T47D (cell line): ENCODE measurements at regions not wholly inside any gene's neighbourhood (a gene's known extent, or its start where the extent isn't known, plus 50 kb on each side); places are given as distances from the start of the nearest gene placed in this dataset.
"Not testable (repeated sequence)": the region's sequence is repeated elsewhere in the genome, so short reads cannot be mapped to it uniquely, and the experiment has no call there.

Source experiments
- DNase-seq, 2 experiments: peaks; one replicate each; pipeline versions ENCODE4 v3.0.0 to v3.0.0-alpha.2; 2011 to 2012; ENCODE audit warnings: low read depth in 1 of 2, low spot score in 1 of 2
- JUND ChIP-seq: IDR thresholded peaks from 2 replicates; pipeline ENCODE4 v1.6.1; 2012; ENCODE audit warnings: low read depth
- in situ Hi-C: cut with HindIII; loops from 2 replicates; pipeline ENCODE4 v1.10.0; 2016; ENCODE audit warnings: low sequenced_read_pairs, low pct_unique_long_range_greater_than_20kb

DNA sequence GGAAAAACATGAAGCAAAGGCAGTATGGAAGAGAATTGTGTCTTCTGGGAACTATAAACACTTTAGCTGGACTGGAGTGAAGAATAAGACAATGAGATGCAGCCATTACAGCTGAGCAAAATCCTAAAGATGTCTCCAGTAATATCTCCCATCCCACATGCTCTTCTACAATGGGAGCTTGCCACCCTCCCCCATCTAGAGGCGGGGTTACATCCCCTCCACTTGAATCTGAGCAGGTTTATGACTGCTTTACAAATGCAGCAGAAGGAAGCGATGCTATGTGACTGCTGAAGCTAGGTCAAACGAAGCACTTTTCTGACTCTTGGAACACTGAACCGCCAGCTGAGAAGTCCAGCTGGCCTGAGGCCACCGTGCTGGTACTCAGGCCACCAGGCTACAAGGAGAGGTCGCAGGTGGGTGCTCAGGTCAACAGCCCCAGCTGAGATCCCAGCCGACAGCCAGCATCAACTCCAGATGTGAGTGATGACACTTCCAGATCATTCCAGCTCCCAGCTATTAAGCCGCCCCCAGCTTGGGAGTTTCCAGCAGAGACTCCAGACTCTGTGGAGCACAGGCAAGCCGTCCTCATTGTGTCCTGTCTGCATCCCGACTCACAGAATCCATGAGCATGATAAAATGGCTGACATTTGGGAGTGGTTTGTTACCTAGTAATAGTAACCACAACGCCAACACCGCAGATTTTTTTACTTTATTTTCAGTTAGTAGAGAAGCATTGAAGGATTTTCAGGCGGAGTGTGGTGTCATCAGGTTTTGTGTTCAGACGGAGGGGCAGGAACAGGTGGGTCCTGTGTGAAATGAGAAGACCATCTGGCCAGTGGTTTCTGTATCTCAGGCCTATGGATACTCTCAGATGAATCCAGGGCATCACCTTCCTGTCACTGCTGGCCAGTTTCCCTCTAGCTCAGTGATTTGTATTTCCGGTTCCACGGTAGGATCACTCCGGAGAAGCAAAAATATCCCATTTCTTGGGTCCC lies 89.3 kb downstream of the NPY start:
- in situ Hi-C loops = no loop called here
- no peak for DNase-seq
- no peak for TF ChIP-seq JUND

DNA sequence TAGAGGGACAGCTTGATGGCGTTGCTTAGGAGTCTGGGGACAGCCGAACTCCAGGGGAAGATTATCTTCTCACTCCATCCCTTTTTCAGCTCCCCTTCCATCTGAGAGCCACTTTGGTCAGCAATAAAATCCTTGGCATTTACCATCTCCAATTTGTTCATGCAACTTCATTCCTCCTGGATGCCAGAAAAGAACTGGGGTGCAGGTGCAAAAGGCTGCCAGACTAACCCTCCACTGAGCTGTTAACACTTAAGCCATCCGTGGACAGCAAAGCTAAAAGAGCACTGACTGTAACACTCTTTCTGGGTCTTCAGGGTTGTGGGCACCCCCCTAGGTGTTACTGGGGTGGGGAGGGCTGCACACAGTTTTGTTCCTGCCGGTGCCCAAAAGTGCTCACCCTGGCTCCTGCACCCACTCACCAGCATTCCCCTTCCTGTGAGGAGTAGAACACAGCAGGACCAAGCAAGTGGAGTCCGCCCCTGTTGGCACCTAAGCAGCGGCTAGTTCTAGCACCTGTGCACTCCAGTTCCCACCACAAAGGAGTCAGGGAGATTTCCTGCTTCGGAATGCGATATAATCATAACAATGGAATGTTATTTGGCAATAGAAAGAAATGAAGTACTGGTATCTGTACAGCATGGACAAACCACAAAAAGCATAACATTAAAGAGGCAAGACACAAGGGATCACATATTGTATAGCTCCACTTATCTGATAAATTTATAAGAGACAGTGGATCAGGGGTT lies 95.1 kb downstream of the NPY start:
- TF ChIP-seq JUND = no peak
- peak; percentile 26 to 80 for DNase-seq
- in situ Hi-C loops = no loop called here

- no peak for TF ChIP-seq JUND
- in situ Hi-C loops = no loop called here
- DNase-seq = peak; percentile 59 to 64
Measured at GRCh38 chr7:24381894-24382505, 98.0 kb downstream of the NPY start.

GRCh38 chr7:24383055-24383454 lies 99.1 kb downstream of the NPY start:
- in situ Hi-C loops = no loop called here
- TF ChIP-seq JUND = no peak

DNA sequence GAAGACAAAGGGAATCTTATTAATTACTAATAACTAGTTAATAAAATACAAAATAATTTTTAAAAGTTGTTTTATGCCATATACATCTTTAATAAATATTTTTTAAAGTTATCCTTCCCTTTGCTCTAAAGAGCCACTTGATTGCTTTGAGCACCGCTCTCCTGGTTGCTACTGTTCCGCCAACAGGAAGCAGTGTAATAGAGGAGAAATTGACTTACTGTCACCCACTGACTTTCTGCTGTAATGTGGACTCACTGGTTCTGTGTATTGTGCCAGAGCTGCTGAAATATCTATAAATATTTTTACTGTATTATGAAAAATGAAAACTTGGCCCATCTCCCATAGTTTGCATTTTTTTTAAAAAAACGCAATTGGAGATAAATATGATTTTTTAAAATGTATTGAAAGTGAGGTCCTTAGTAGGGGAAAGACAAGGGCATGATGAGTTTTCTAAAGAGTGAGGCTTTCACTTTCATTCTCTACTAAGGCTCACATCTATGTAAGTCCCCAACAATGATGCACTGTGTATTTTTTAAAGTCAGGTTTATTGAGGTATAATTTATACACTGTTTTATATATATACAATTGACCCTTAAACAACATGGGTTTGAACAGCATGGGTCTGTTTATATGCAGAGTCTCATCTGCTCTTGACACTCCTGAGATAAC lies 100.5 kb downstream of the NPY start:
- TF ChIP-seq JUND = no peak
- in situ Hi-C loops = no loop called here
- no peak for DNase-seq

More at GRCh38 chr7:24383055-24383454, 99.1 kb downstream of the NPY start:
- no peak for DNase-seq

GRCh38 chr7:24388212-24388611 lies 104.2 kb downstream of the NPY start:
- in situ Hi-C loops = no loop called here
- DNase-seq = no peak
- no peak for TF ChIP-seq JUND

- TF ChIP-seq JUND = no peak
- no peak for DNase-seq
- in situ Hi-C loops = no loop called here
Measured at GRCh38 chr7:24390376-24391157, 106.6 kb downstream of the NPY start.

GRCh38 chr7:24392774-24393173 lies 108.8 kb downstream of the NPY start:
- in situ Hi-C loops = no loop called here
- TF ChIP-seq JUND = no peak
- no peak for DNase-seq

- no peak for TF ChIP-seq JUND
- no peak for DNase-seq
- in situ Hi-C loops = no loop called here
Measured at GRCh38 chr7:24395512-24395911, 111.5 kb downstream of the NPY start.

- in situ Hi-C loops = not testable (repeated sequence)
Measured at GRCh38 chr7:24396387-24396786, 112.4 kb downstream of the NPY start.

More at GRCh38 chr7:24396387-24396786, 112.4 kb downstream of the NPY start:
- DNase-seq = not testable (repeated sequence)
